ENCODE measurements at regions not wholly inside any gene's neighbourhood (a gene's known extent, or its start where the extent isn't known, plus 50 kb on each side); places are given as distances from the start of the nearest gene placed in this dataset.

- TF ChIP-seq ZNF239 (tag by site-specific recombination; IDR thresholded peaks at IDR 0.05) = no peak
- no peak for TF ChIP-seq ZSCAN18 (tag by site-specific recombination; IDR thresholded peaks at IDR 0.05)
- no peak for TF ChIP-seq ZNF280D (tag by site-specific recombination; IDR thresholded peaks at IDR 0.05)
- no peak for TF ChIP-seq ZNF660 (tag by site-specific recombination; IDR thresholded peaks at IDR 0.05)
- no peak for TF ChIP-seq ZNF560 (tag by site-specific recombination; IDR thresholded peaks at IDR 0.05; ENCODE audit: borderline replicate concordance)
- TF ChIP-seq ZNF248 (tag by site-specific recombination; IDR thresholded peaks at IDR 0.05) = no peak
- TF ChIP-seq ZSCAN4 (tag by site-specific recombination; IDR thresholded peaks at IDR 0.05) = no peak
- no peak for TF ChIP-seq ZFHX2 (tag by site-specific recombination; conservative IDR thresholded peaks at IDR 0.05)
- no peak for TF ChIP-seq ZNF223 (tag by site-specific recombination; IDR thresholded peaks at IDR 0.05)
- TF ChIP-seq ZNF426 (tag by site-specific recombination; IDR thresholded peaks at IDR 0.05) = no peak
- TF ChIP-seq ZNF10 (tag by site-specific recombination; IDR thresholded peaks at IDR 0.05) = no peak
- no peak for TF ChIP-seq ZNF704 (tag by site-specific recombination; IDR thresholded peaks at IDR 0.05)
- TF ChIP-seq ZBTB10 (tag by site-specific recombination; IDR thresholded peaks at IDR 0.05) = no peak
- no peak for TF ChIP-seq ZBTB6 (tag by site-specific recombination; IDR thresholded peaks at IDR 0.05)
- no peak for TF ChIP-seq ZNF785 (tag by site-specific recombination; IDR thresholded peaks at IDR 0.05)
- TF ChIP-seq ZNF555 (tag by site-specific recombination; conservative IDR thresholded peaks at IDR 0.05) = no peak
- no peak for TF ChIP-seq ZNF148 (tag by site-specific recombination; IDR thresholded peaks at IDR 0.05; ENCODE audit: borderline replicate concordance)
- no peaks in the 10 kb centered on the region for H3K36me3 ChIP-seq (ENCODE audit: control insufficient read depth in 2 of 2, insufficient read depth in 1 of 2, low read length in 2 of 2)
- no peaks in the 10 kb centered on the region for H3K9me3 ChIP-seq (ENCODE audit: control insufficient read depth, insufficient read depth, low read depth, low read length)
- H3K4me1 ChIP-seq (ENCODE audit: control insufficient read depth, insufficient read depth, low read length) = no peaks in the 10 kb centered on the region
- ChIA-PET POLR2A (no interaction called here), CTCF (interaction anchor here (0.6 kb wide), 1 partner anchor 59 kb away, joined by 3 read pairs; no protein-coding TSS in a partner anchor)
- no peak overlapping the region for H3K27ac ChIP-seq (ENCODE audit: extremely low read depth, low read depth, low read length)
- H3K4me3 ChIP-seq (ENCODE audit: low read depth, low read length) = no peak overlapping the region
These were observed 104.8 kb upstream of the NEDD9 start for GRCh38 chr6:11337306-11337705.
